H9 (cell line): ENCODE measurements at regions not wholly inside any gene's neighbourhood (a gene's known extent, or its start where the extent isn't known, plus 50 kb on each side); places are given as distances from the start of the nearest gene placed in this dataset.

Source experiments
- DNase-seq: peaks from one replicate; pipeline ENCODE4 v3.0.0-alpha.2; 2017
- H2AFZ ChIP-seq: one replicate; pipeline ENCODE4 v1.6.1; 2013; ENCODE audit warnings: mild to moderate bottlenecking, low read length, control low read depth, moderate library complexity
- H2AK5ac ChIP-seq: 2 replicates; pipeline ENCODE4 v1.6.1; 2013; ENCODE audit warnings: low read length, control low read depth, mixed read lengths; ENCODE audit not compliant: insufficient read length
- H2BK120ac ChIP-seq: one replicate; pipeline ENCODE4 v1.6.1; 2013; ENCODE audit warnings: low read depth, mild to moderate bottlenecking, low read length, control low read depth, inconsistent platforms; ENCODE audit not compliant: poor library complexity, severe bottlenecking
- H2BK12ac ChIP-seq: 2 replicates; pipeline ENCODE4 v1.6.1; 2013; ENCODE audit warnings: low read length, control low read depth, mixed read lengths, low read depth; ENCODE audit not compliant: insufficient read length
- H2BK15ac ChIP-seq: 2 replicates; pipeline ENCODE4 v1.6.1; 2013; ENCODE audit warnings: low read depth, low read length, control low read depth
- H2BK20ac ChIP-seq: one replicate; pipeline ENCODE4 v1.6.1; 2013; ENCODE audit warnings: low read depth, mild to moderate bottlenecking, low read length, control low read depth, inconsistent platforms; ENCODE audit not compliant: poor library complexity, severe bottlenecking
- H2BK5ac ChIP-seq: 2 replicates; pipeline ENCODE4 v1.6.1; 2013; ENCODE audit warnings: low read length, control low read depth, mixed read lengths; ENCODE audit not compliant: insufficient read length
- H3K14ac ChIP-seq: 2 replicates; pipeline ENCODE4 v1.6.1; 2013; ENCODE audit warnings: low read length, control low read depth; ENCODE audit not compliant: insufficient read depth
- H3K18ac ChIP-seq: 2 replicates; pipeline ENCODE4 v1.6.1; 2013; ENCODE audit warnings: low read depth, mild to moderate bottlenecking, mixed read lengths, low read length, control low read depth; ENCODE audit not compliant: insufficient read length
- H3K23ac ChIP-seq: 2 replicates; pipeline ENCODE4 v1.6.1; 2013; ENCODE audit warnings: low read length, control low read depth, mixed read lengths, low read depth; ENCODE audit not compliant: insufficient read length
- H3K23me2 ChIP-seq: 2 replicates; pipeline ENCODE4 v1.6.1; 2013; ENCODE audit warnings: low read depth, mild to moderate bottlenecking, mixed read lengths, low read length, control low read depth; ENCODE audit not compliant: insufficient read length, poor library complexity, severe bottlenecking
- H3K27ac ChIP-seq: 2 replicates; pipeline ENCODE4 v1.5.1; 2013; ENCODE audit warnings: low read length, control low read depth, mixed read lengths, low read depth; ENCODE audit not compliant: insufficient read length
- H3K27me3 ChIP-seq: 2 replicates; pipeline ENCODE4 v1.6.1; 2013; ENCODE audit warnings: low read length, control low read depth, inconsistent platforms; ENCODE audit not compliant: insufficient read depth
- H3K4ac ChIP-seq: 2 replicates; pipeline ENCODE4 v1.6.1; 2013; ENCODE audit warnings: low read depth, mild to moderate bottlenecking, control low read depth, inconsistent platforms, low read length, moderate library complexity
- H3K4me1 ChIP-seq: 2 replicates; pipeline ENCODE4 v1.6.1; 2013; ENCODE audit warnings: low read length, control low read depth, inconsistent platforms; ENCODE audit not compliant: insufficient read depth
- H3K4me2 ChIP-seq: 2 replicates; pipeline ENCODE4 v1.6.1; 2013; ENCODE audit warnings: low read length, control low read depth, mixed read lengths; ENCODE audit not compliant: insufficient read length, insufficient read depth
- H3K56ac ChIP-seq: 2 replicates; pipeline ENCODE4 v1.6.1; 2013; ENCODE audit warnings: low read depth, mild to moderate bottlenecking, mixed read lengths, low read length, control low read depth; ENCODE audit not compliant: insufficient read length
- H3K79me1 ChIP-seq: 2 replicates; pipeline ENCODE4 v1.6.1; 2013; ENCODE audit warnings: low read depth, mild to moderate bottlenecking, moderate library complexity, low read length, control low read depth, inconsistent platforms; ENCODE audit not compliant: insufficient read depth, poor library complexity, severe bottlenecking
- H3K79me2 ChIP-seq: 2 replicates; pipeline ENCODE4 v1.6.1; 2013; ENCODE audit warnings: low read length, control low read depth, inconsistent platforms; ENCODE audit not compliant: insufficient read depth
- H3K9ac ChIP-seq: 2 replicates; pipeline ENCODE4 v1.6.1; 2013; ENCODE audit warnings: low read length, control low read depth, mixed read lengths; ENCODE audit not compliant: insufficient read length; ENCODE audit errors: extremely low read depth
- H3K9me3 ChIP-seq: one replicate; pipeline ENCODE4 v1.6.1; 2013; ENCODE audit warnings: low read depth, low read length, inconsistent platforms; ENCODE audit not compliant: control insufficient read depth
- H3T11ph ChIP-seq: one replicate; pipeline ENCODE4 v1.6.1; 2013; ENCODE audit warnings: mild to moderate bottlenecking, low read length, control low read depth, inconsistent platforms
- H4K20me1 ChIP-seq: one replicate; pipeline ENCODE4 v1.6.1; 2013; ENCODE audit not compliant: control insufficient read depth, insufficient read length, insufficient read depth
- H4K5ac ChIP-seq: 2 replicates; pipeline ENCODE4 v1.6.1; 2013; ENCODE audit warnings: low read depth, mild to moderate bottlenecking, mixed read lengths, low read length, control low read depth; ENCODE audit not compliant: insufficient read length
- H4K8ac ChIP-seq: replicated peaks from 2 replicates; pipeline ENCODE4 v1.6.1; 2013; ENCODE audit warnings: low read length, control low read depth, mixed read lengths, low read depth; ENCODE audit not compliant: insufficient read length
- H4K91ac ChIP-seq: 2 replicates; pipeline ENCODE4 v1.6.1; 2013; ENCODE audit warnings: low read depth, mild to moderate bottlenecking, moderate library complexity, mixed read lengths, low read length, control low read depth; ENCODE audit not compliant: insufficient read length
- H3K27ac Mint-ChIP-seq, 3 experiments: 2 replicates in 2 of 3; 3 replicates in 1 of 3; pipeline ENCODE4 v1.8.0; 2020 to 2021; ENCODE audit warnings: mixed read lengths in 3 of 3, mild to moderate bottlenecking in 1 of 3, moderate library complexity in 1 of 3
- H3K27me3 Mint-ChIP-seq: 2 replicates; pipeline ENCODE4 v1.8.0; 2021; ENCODE audit warnings: low read depth, mild to moderate bottlenecking, moderate library complexity, mixed read lengths
- H3K36me3 Mint-ChIP-seq, 3 experiments: 2 replicates in 2 of 3; 3 replicates in 1 of 3; pipeline ENCODE4 v1.8.0; 2020 to 2021; ENCODE audit warnings: low read depth in 3 of 3, mixed read lengths in 3 of 3; ENCODE audit not compliant: insufficient read depth in 1 of 3
- H3K4me1 Mint-ChIP-seq, 2 experiments: 2 replicates each; pipeline ENCODE4 v1.8.0; 2020; ENCODE audit warnings: mixed read lengths in 2 of 2
- H3K4me3 Mint-ChIP-seq, 2 experiments: 2 replicates in 1 of 2; 3 replicates in 1 of 2; pipeline ENCODE4 v1.8.0; 2020 to 2021; ENCODE audit warnings: mild to moderate bottlenecking in 2 of 2, mixed read lengths in 2 of 2, moderate library complexity in 1 of 2
- H3K9me3 Mint-ChIP-seq, 2 experiments: 2 replicates in 1 of 2; 3 replicates in 1 of 2; pipeline ENCODE4 v1.8.0; 2020; ENCODE audit warnings: mild to moderate bottlenecking in 2 of 2, mixed read lengths in 2 of 2, moderate library complexity in 1 of 2
- CTCF ChIP-seq: fragments of 200-600 bp; sonication (generic); conservative IDR thresholded peaks from 3 replicates; pipeline ENCODE4 v1.8.0; 2021; ENCODE audit warnings: antibody characterized with exemption, mild to moderate bottlenecking
- WGBS: extraction: QIAGEN DNeasy Blood & Tissue Kit; methylation state at CpG from one replicate; pipeline ENCODE4 v1.1.7; 2013; ENCODE audit warnings: missing lambda C conversion rate, low lambda C conversion rate, mixed read lengths; ENCODE audit not compliant: insufficient read length; ENCODE audit errors: extremely low coverage; 5-methylcytosine and 5-hydroxymethylcytosine counted together

GRCh38 chr1:216888731-216889130 is 165.5 kb upstream of the ESRRG start:
- Mint-ChIP-seq H3K4me1 (peaks cover 3 to 9% of the 10 kb centered on the region in 2 experiments; a peak in 3 of 4 replicates), H3K36me3 (no peaks in the 10 kb centered on the region), H3K4me3 (no peak overlapping the region), H3K27me3 (no peaks in the 10 kb centered on the region), H3K9me3 (no peaks in the 10 kb centered on the region), H3K27ac (no peak overlapping the region; a peak in 2 of 7 replicates)
- Histone ChIP-seq H3T11ph (no peak overlapping the region), H2BK15ac (no peak overlapping the region), H3K4me1 (peaks cover 9% of the 10 kb centered on the region), H2BK20ac (no peak overlapping the region), H3K4me2 (no peak overlapping the region), H4K8ac (no peak overlapping the region), H3K23ac (no peak overlapping the region), H2BK120ac (no peak overlapping the region), H3K4ac (no peak overlapping the region), H3K18ac (no peak overlapping the region), H3K27me3 (no peaks in the 10 kb centered on the region), H3K9ac (no peak overlapping the region), H3K56ac (no peak overlapping the region), H2AK5ac (no peak overlapping the region), H4K20me1 (no peaks in the 10 kb centered on the region), H4K5ac (no peak overlapping the region), H2AFZ (no peak overlapping the region), H3K23me2 (no peaks in the 10 kb centered on the region), H2BK5ac (no peak overlapping the region), H3K79me2 (no peaks in the 10 kb centered on the region), H3K14ac (no peak overlapping the region), H2BK12ac (no peak overlapping the region), H3K9me3 (no peaks in the 10 kb centered on the region), H3K27ac (no peak overlapping the region), H4K91ac (no peak overlapping the region), H3K79me1 (no peaks in the 10 kb centered on the region)
- TF ChIP-seq CTCF: no peak
- WGBS: no CpG with 5 or more reads among the region's 5 CpGs
- DNase-seq: no peak
